ENCODE measurements at regions not wholly inside any gene's neighbourhood (a gene's known extent, or its start where the extent isn't known, plus 50 kb on each side); places are given as distances from the start of the nearest gene placed in this dataset.

DNA sequence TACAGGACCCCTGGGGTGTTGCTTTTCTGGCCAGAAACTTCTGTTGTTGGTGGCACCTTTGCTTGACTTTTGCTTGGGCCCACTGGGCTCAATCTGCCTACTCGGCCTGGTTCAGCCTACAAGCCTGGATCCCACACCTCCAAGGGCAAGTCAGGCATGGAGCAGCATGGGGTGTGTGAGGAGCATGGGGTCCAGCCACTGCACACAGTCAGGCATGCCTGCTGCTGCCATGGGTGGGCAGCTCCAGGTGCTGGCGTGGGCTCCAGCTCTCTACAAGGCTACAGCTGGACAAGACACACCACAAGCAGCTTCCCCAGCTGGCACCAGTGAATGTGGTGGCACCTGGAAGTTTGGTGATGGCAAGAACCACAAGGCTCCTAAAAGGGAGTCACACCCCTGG lies 1683.1 kb upstream of the ADGRL3 start:
- no peak overlapping the region for H3K18ac ChIP-seq (ENCODE audit: insufficient read length, low read depth, low read length)
- H2BK15ac ChIP-seq (ENCODE audit: low read depth, low read length), result no peak overlapping the region
- no peak overlapping the region for H3K56ac ChIP-seq (ENCODE audit: insufficient read length, low read depth, low read length)
- H3K9ac ChIP-seq (ENCODE audit: extremely low read depth, insufficient read length, low read length), result no peak overlapping the region
- H3K23me2 ChIP-seq (ENCODE audit: insufficient read length, low read depth, low read length, poor library complexity, severe bottlenecking), result no peaks in the 10 kb centered on the region
- no peaks in the 10 kb centered on the region for H3K27me3 Mint-ChIP-seq (ENCODE audit: low read depth)
- no peak overlapping the region for H2BK120ac ChIP-seq (ENCODE audit: low read depth, low read length, poor library complexity, severe bottlenecking)
- no peak overlapping the region for H3K27ac ChIP-seq (ENCODE audit: insufficient read length, low read depth, low read length)
- no peaks in the 10 kb centered on the region for H3K27me3 ChIP-seq (ENCODE audit: insufficient read depth, low read length)
- H3K4me2 ChIP-seq (ENCODE audit: insufficient read depth, insufficient read length, low read length), result no peak overlapping the region
- H4K91ac ChIP-seq (ENCODE audit: insufficient read length, low read depth, low read length), result no peak overlapping the region
- H4K5ac ChIP-seq (ENCODE audit: insufficient read length, low read depth, low read length), result no peak overlapping the region
- no peaks in the 10 kb centered on the region for H3K4me1 Mint-ChIP-seq
- H3K9me3 Mint-ChIP-seq, result 0 out of 5 replicates have a peak, but pooled peaks cover 0 to 2% of the 10 kb centered on the region in 2 experiments
- no peak overlapping the region for H3K4me3 Mint-ChIP-seq
- H2BK5ac ChIP-seq (ENCODE audit: insufficient read length, low read length), result no peak overlapping the region
- no peak overlapping the region for H3T11ph ChIP-seq (ENCODE audit: low read length)
- H2AFZ ChIP-seq (ENCODE audit: low read length), result no peak overlapping the region
- H3K9me3 ChIP-seq (ENCODE audit: control insufficient read depth, low read depth, low read length), result no peaks in the 10 kb centered on the region
- WGBS (ENCODE audit: extremely low coverage, insufficient read length, low lambda C conversion rate), result no CpG with 5 or more reads among the region's 2 CpGs
- no peaks in the 10 kb centered on the region for H3K79me1 ChIP-seq (ENCODE audit: insufficient read depth, low read depth, low read length, poor library complexity, severe bottlenecking)
- no peak overlapping the region for H3K23ac ChIP-seq (ENCODE audit: insufficient read length, low read depth, low read length)
- H2AK5ac ChIP-seq (ENCODE audit: insufficient read length, low read length), result no peak overlapping the region
- H3K4me1 ChIP-seq (ENCODE audit: insufficient read depth, low read length), result no peaks in the 10 kb centered on the region
- no peaks in the 10 kb centered on the region for H3K36me3 Mint-ChIP-seq (ENCODE audit: insufficient read depth in 1 of 3, low read depth in 3 of 3)
- no peak overlapping the region for H2BK20ac ChIP-seq (ENCODE audit: low read depth, low read length, poor library complexity, severe bottlenecking)
- H3K27ac Mint-ChIP-seq, result no peak overlapping the region
- no peaks in the 10 kb centered on the region for H4K20me1 ChIP-seq (ENCODE audit: control insufficient read depth, insufficient read depth, insufficient read length)
- no peak overlapping the region for H3K4ac ChIP-seq (ENCODE audit: low read depth, low read length)
- DNase-seq, result no peak
- no peak overlapping the region for H4K8ac ChIP-seq (replicated peaks; ENCODE audit: insufficient read length, low read depth, low read length)
- no peak overlapping the region for H3K14ac ChIP-seq (ENCODE audit: insufficient read depth, low read length)
- no peak overlapping the region for H2BK12ac ChIP-seq (ENCODE audit: insufficient read length, low read depth, low read length)
- no peaks in the 10 kb centered on the region for H3K79me2 ChIP-seq (ENCODE audit: insufficient read depth, low read length)
- no peak for TF ChIP-seq CTCF (conservative IDR thresholded peaks at IDR 0.05)

All from H9 (cell line).